K562 (cell line): ENCODE measurements at regions not wholly inside any gene's neighbourhood (a gene's known extent, or its start where the extent isn't known, plus 50 kb on each side); places are given as distances from the start of the nearest gene placed in this dataset.

ENCODE experiments used
- ATAC-seq: fragments of 200-7000 bp; cut with Tn5 transposase; 3 replicates; pipeline ENCODE4 v1.9.1; 2020; ENCODE audit warnings: moderate library complexity
- BruUV-seq: library from RNA; stranded (reverse); fragments of 400-500 nt; replicated peaks from 2 replicates; lab custom pipeline; 2021; lab: Mats Ljungman, UMichigan
- CTCF ChIA-PET: fragments of 300-600 bp; formaldehyde crosslinking; extraction: SDS; loops from one replicate; lab custom pipeline; 2021; ENCODE audit warnings: low intra/inter-chr PET ratio; lab: Yijun Ruan, JAX
- POLR2A ChIA-PET: fragments of 300-600, 350-650 bp; sonication (Branson Sonifier 250); formaldehyde crosslinking; extraction: SDS; loops from one replicate; lab custom pipeline; 2021; ENCODE audit warnings: antibody characterized with exemption, inconsistent platforms; lab: Yijun Ruan, JAX
- DNase-seq, 4 experiments: peaks; one replicate each; pipeline versions ENCODE4 v3.0.0 to v3.0.0-alpha.2; 2011 to 2018; ENCODE audit warnings: low spot score in 3 of 4, mixed read lengths in 3 of 4; ENCODE audit errors: extremely low read depth in 1 of 4
- FAIRE-seq: peaks from 2 replicates; lab custom pipeline; 2011; peaks lifted over from hg19 to GRCh38; lab: Jason Lieb, UNC
- H2AFZ ChIP-seq: 2 replicates; pipeline ENCODE4 v1.6.0; 2011; ENCODE audit warnings: low read depth, low read length, control low read depth, inconsistent platforms
- H3K27ac ChIP-seq: fragments of 200-600 bp; 3 replicates; pipeline ENCODE4 v1.8.0; 2011; ENCODE audit warnings: low read depth, mild to moderate bottlenecking, control low read depth, inconsistent platforms, low read length, moderate library complexity, mixed read lengths; ENCODE audit errors: extremely low read depth
- H3K27me3 ChIP-seq, 2 experiments: fragments of 300-600 bp in 1 of 2; 2 replicates in 1 of 2; 3 replicates in 1 of 2; pipeline versions ENCODE4 v1.6.0 to v1.8.0; 2011; ENCODE audit warnings: inconsistent platforms in 2 of 2, low read length in 2 of 2, mild to moderate bottlenecking in 1 of 2, mixed read lengths in 1 of 2, moderate library complexity in 1 of 2; ENCODE audit not compliant: control insufficient read depth in 2 of 2, insufficient read depth in 2 of 2
- H3K36me3 ChIP-seq: fragments of 300-600 bp; 3 replicates; pipeline ENCODE4 v1.8.0; 2011; ENCODE audit warnings: mild to moderate bottlenecking, low read length, inconsistent platforms; ENCODE audit not compliant: control insufficient read depth, insufficient read depth
- H3K4me1 ChIP-seq, 2 experiments: fragments of 200-600 bp in 1 of 2; replicated peaks in 1 of 2; 2 replicates in 1 of 2; 3 replicates in 1 of 2; pipeline versions ENCODE4 v1.5.1 to v1.8.0; 2011; ENCODE audit warnings: inconsistent platforms in 2 of 2, low read length in 2 of 2, mild to moderate bottlenecking in 1 of 2, mixed read lengths in 1 of 2, moderate library complexity in 1 of 2; ENCODE audit not compliant: control insufficient read depth in 2 of 2, insufficient read depth in 2 of 2
- H3K4me2 ChIP-seq: 2 replicates; pipeline ENCODE4 v1.6.1; 2011; ENCODE audit warnings: low read length, control low read depth, inconsistent platforms, mixed read lengths; ENCODE audit not compliant: insufficient read depth
- H3K4me3 ChIP-seq: fragments of 200-600 bp; sonication (generic), shearing (Covaris generic); 2 replicates; pipeline ENCODE4 v1.5.1; 2016; ENCODE audit warnings: control low read depth, inconsistent platforms
- H3K79me2 ChIP-seq: fragments of 200-600 bp; 3 replicates; pipeline ENCODE4 v1.8.0; 2011; ENCODE audit warnings: low read length, inconsistent platforms; ENCODE audit not compliant: control insufficient read depth, insufficient read depth
- H3K9ac ChIP-seq, 2 experiments: 2 replicates each; pipeline versions ENCODE4 v1.6.0 to v1.6.1; 2011; ENCODE audit warnings: low read depth in 2 of 2, low read length in 2 of 2, control low read depth in 1 of 2, inconsistent platforms in 1 of 2, mild to moderate bottlenecking in 1 of 2, mixed read lengths in 1 of 2; ENCODE audit not compliant: insufficient read depth in 1 of 2
- H3K9me1 ChIP-seq: one replicate; pipeline ENCODE4 v1.6.0; 2011; ENCODE audit warnings: inconsistent platforms, mild to moderate bottlenecking, low read length, moderate library complexity; ENCODE audit not compliant: control insufficient read depth, insufficient read depth
- H3K9me3 ChIP-seq: replicated peaks from 2 replicates; pipeline ENCODE4 v1.5.1; 2011; ENCODE audit warnings: low read depth, low read length, inconsistent platforms; ENCODE audit not compliant: control insufficient read depth, insufficient read depth
- H4K20me1 ChIP-seq: replicated peaks from 2 replicates; pipeline ENCODE4 v1.6.1; 2011; ENCODE audit warnings: low read length, inconsistent platforms, mixed read lengths; ENCODE audit not compliant: control insufficient read depth, insufficient read depth
- ATF1 ChIP-seq, 2 experiments: fragments of 450-650 bp in 1 of 2; IDR thresholded peaks; 2 replicates each; pipeline ENCODE4 v1.6.1; 2016; ENCODE audit warnings: missing compliant biosample characterization in 1 of 2, missing genetic modification characterization in 1 of 2
- EP400 ChIP-seq: fragments of 450-650 bp; IDR thresholded peaks from 2 replicates; pipeline ENCODE4 v1.6.1; 2017; ENCODE audit warnings: antibody characterized with exemption, mild to moderate bottlenecking, moderate library complexity
- ETS2 ChIP-seq: IDR thresholded peaks from 2 replicates; pipeline ENCODE4 v1.6.1; 2016; ENCODE audit warnings: borderline replicate concordance, missing genetic modification characterization, mild to moderate bottlenecking, moderate library complexity, missing compliant biosample characterization; ENCODE audit not compliant: poor library complexity, severe bottlenecking
- FIP1L1 ChIP-seq: fragments of 200-400 bp; formaldehyde crosslinking; IDR thresholded peaks from 2 replicates; pipeline ENCODE4 v1.6.1; 2018; ENCODE audit warnings: mild to moderate bottlenecking, low read depth, low read length; ENCODE audit not compliant: poor library complexity, severe bottlenecking
- HOXB6 ChIP-seq: fragments of 250-450 bp; sonication (Bioruptor Pico); IDR thresholded peaks from 2 replicates; pipeline ENCODE4 v1.5.1; 2022; ENCODE audit warnings: mild to moderate bottlenecking, borderline replicate concordance
- JUN ChIP-seq, 2 experiments: sonication (generic) in 1 of 2; formaldehyde crosslinking in 1 of 2; IDR thresholded peaks; 2 replicates each; pipeline versions ENCODE4 v1.6.1 to v1.8.0; 2012 to 2022; ENCODE audit warnings: borderline replicate concordance in 2 of 2, mild to moderate bottlenecking in 2 of 2, improper control_type of control experiment in 1 of 2, low read depth in 1 of 2, low read length in 1 of 2, missing genetic modification reagents in 1 of 2
- KAT7 ChIP-seq: sonication (generic); formaldehyde crosslinking; IDR thresholded peaks from 2 replicates; pipeline ENCODE4 v1.8.0; 2022; ENCODE audit warnings: missing genetic modification reagents, mild to moderate bottlenecking, borderline replicate concordance
- MAFG ChIP-seq: fragments of 450-650 bp; conservative IDR thresholded peaks from 2 replicates; pipeline ENCODE4 v1.6.1; 2016; ENCODE audit warnings: missing genetic modification characterization, missing compliant biosample characterization
- MLX ChIP-seq, 2 experiments: fragments of 450-650 bp in 1 of 2; sonication (generic) in 1 of 2; formaldehyde crosslinking; conservative IDR thresholded peaks; 2 replicates each; pipeline versions ENCODE4 v1.4.0 to v1.8.1; 2020 to 2022; ENCODE audit warnings: mild to moderate bottlenecking in 1 of 2, missing genetic modification reagents in 1 of 2
- PHF21A ChIP-seq: fragments of 450-650 bp; IDR thresholded peaks from 2 replicates; pipeline ENCODE4 v1.6.1; 2017; ENCODE audit warnings: low read depth, borderline replicate concordance
- ZNF174 ChIP-seq: fragments of 250-450 bp; sonication (Bioruptor Pico); IDR thresholded peaks from 2 replicates; pipeline ENCODE4 v1.4.0; 2020; ENCODE audit warnings: mild to moderate bottlenecking
- ZNF354B ChIP-seq: fragments of 250-450 bp; sonication (Bioruptor Pico); IDR thresholded peaks from 2 replicates; pipeline ENCODE4 v1.4.0; 2020
- ZNF395 ChIP-seq: fragments of 200-800 bp; sonication (Bioruptor generic); IDR thresholded peaks from 2 replicates; pipeline ENCODE4 v1.6.1; 2017; ENCODE audit warnings: missing genetic modification characterization, missing compliant biosample characterization
- ZSCAN32 ChIP-seq: fragments of 450-650 bp; formaldehyde crosslinking; IDR thresholded peaks from 2 replicates; pipeline ENCODE4 v1.4.0; 2020; ENCODE audit warnings: mild to moderate bottlenecking, moderate library complexity
- WGBS: fragments of 100-300 bp; shearing (Covaris generic); methylation state at CpG from one replicate; pipeline ENCODE4 v1.1.6; 2016; ENCODE audit warnings: low coverage, mixed read lengths; ENCODE audit not compliant: insufficient coverage; ENCODE audit errors: missing lambda C conversion rate; 5-methylcytosine and 5-hydroxymethylcytosine counted together
- in situ Hi-C: fragments of 300-500 bp; cut with MboI; formaldehyde crosslinking; loops from 4 replicates; pipeline ENCODE4 v1.15.0; 2018; ENCODE audit warnings: inconsistent platforms, mixed read lengths
- intact Hi-C: fragments of 100-400 bp; cut with micrococcal nuclease; formaldehyde crosslinking; loops from 2 replicates; pipeline ENCODE4 v1.14.2; 2022

GRCh38 chr5:61912559-61912958 is 393.4 kb upstream of the KIF2A start:
- TF ChIP-seq ZNF174 (CRISPR knock-in tag) (no peak), ETS2 (tag) (no peak), ZNF354B (CRISPR knock-in tag) (no peak), EP400 (no peak), ATF1 (CRISPR knock-in tag; IDR thresholded peaks at IDR 0.05) (no peak), ATF1 (tag; IDR thresholded peaks at IDR 0.05) (no peak), ZSCAN32 (CRISPR knock-in tag) (no peak), KAT7 (CRISPR knock-in tag) (no peak), PHF21A (no peak), HOXB6 (CRISPR knock-in tag) (no peak), ZNF395 (CRISPR knock-in tag) (no peak), JUN (IDR thresholded peaks at IDR 0.05; ENCODE audit: borderline replicate concordance, low read depth, low read length) (no peak), JUN (CRISPR knock-in tag; IDR thresholded peaks at IDR 0.05; ENCODE audit: borderline replicate concordance) (no peak), MAFG (tag) (no peak), MLX (CRISPR knock-in tag; conservative IDR thresholded peaks at IDR 0.05) (no peak), FIP1L1 (no peak)
- Histone ChIP-seq H3K36me3 (no peaks in the 10 kb centered on the region), H3K4me3 (no peak overlapping the region), H2AFZ (no peak overlapping the region), H3K27me3 (no peaks in the 10 kb centered on the region), H3K79me2 (no peaks in the 10 kb centered on the region), H3K27ac (no peak overlapping the region), H3K9me1 (no peaks in the 10 kb centered on the region), H4K20me1 (no peaks in the 10 kb centered on the region), H3K9me3 (no peaks in the 10 kb centered on the region), H3K4me2 (no peak overlapping the region), H3K4me1 (no peaks in the 10 kb centered on the region), H3K9ac (no peak overlapping the region)
- CTCF ChIA-PET, result no interaction called here
- in situ Hi-C loops, result no loop called here
- DNase-seq (no peak), FAIRE-seq (no peak), ATAC-seq (no peak)
- intact Hi-C loops, result no loop called here
- POLR2A ChIA-PET, result interaction anchor here (0.8 kb wide), 1 partner anchor 9 kb away, joined by 3 read pairs; no protein-coding TSS in a partner anchor
- WGBS, result 1% methylated on average over 6 of the region's 6 CpGs
- BruUV-seq, result no TSS peak
